ENCODE measurements at regions not wholly inside any gene's neighbourhood (a gene's known extent, or its start where the extent isn't known, plus 50 kb on each side); places are given as distances from the start of the nearest gene placed in this dataset.

- intact Hi-C loops (cut with DNase I), result no loop called here
- DNase-seq (ENCODE audit: low spot score), result no peak
Measured at GRCh38 chr4:121534187-121534586, 153.4 kb upstream of the QRFPR start.

- no peak for DNase-seq (ENCODE audit: low spot score)
Measured at GRCh38 chr4:121526509-121526908, 145.7 kb upstream of the QRFPR start.

GRCh38 chr4:121519236-121519838, 138.5 kb upstream of the QRFPR start:
- intact Hi-C loops (cut with DNase I), result no loop called here
- no peak for DNase-seq (ENCODE audit: low spot score)

More at GRCh38 chr4:121526509-121526908, 145.7 kb upstream of the QRFPR start:
- intact Hi-C loops (cut with DNase I), result no loop called here

- no peak for DNase-seq (ENCODE audit: low spot score)
- intact Hi-C loops (cut with DNase I), result no loop called here
Measured at GRCh38 chr4:121517241-121517640, 136.4 kb upstream of the QRFPR start.

GRCh38 chr4:121514443-121514842, 133.6 kb upstream of the QRFPR start:
- intact Hi-C loops (cut with DNase I), result no loop called here

GRCh38 chr4:121510341-121510874, 129.6 kb upstream of the QRFPR start:
- no peak for DNase-seq (ENCODE audit: low spot score)
- intact Hi-C loops (cut with DNase I), result no loop called here

More at GRCh38 chr4:121514443-121514842, 133.6 kb upstream of the QRFPR start:
- no peak for DNase-seq (ENCODE audit: low spot score)

GRCh38 chr4:121485190-121485804, 104.5 kb upstream of the QRFPR start:
- DNase-seq (ENCODE audit: low spot score), result no peak
- intact Hi-C loops (cut with DNase I), result loop anchor here (5.0 to 10.0 kb wide), 2 partner anchors 172 to 240 kb away; no protein-coding TSS in a partner anchor

GRCh38 chr4:121484633-121485032, 103.8 kb upstream of the QRFPR start:
- DNase-seq (ENCODE audit: low spot score), result no peak
- intact Hi-C loops (cut with DNase I), result loop anchor here (5.0 to 10.0 kb wide), 2 partner anchors 173 to 240 kb away; no protein-coding TSS in a partner anchor

GRCh38 chr4:121479808-121480207, 99.0 kb upstream of the QRFPR start:
- DNase-seq (ENCODE audit: low spot score), result no peak
- intact Hi-C loops (cut with DNase I), result loop anchor here (10.0 kb wide), 1 partner anchor 245 kb away; no protein-coding TSS in a partner anchor

GRCh38 chr4:121477480-121477879, 96.7 kb upstream of the QRFPR start:
- intact Hi-C loops (cut with DNase I), result no loop called here

GRCh38 chr4:121477079-121477478, 96.3 kb upstream of the QRFPR start:
- intact Hi-C loops (cut with DNase I), result no loop called here
- no peak for DNase-seq (ENCODE audit: low spot score)

More at GRCh38 chr4:121477480-121477879, 96.7 kb upstream of the QRFPR start:
- no peak for DNase-seq (ENCODE audit: low spot score)

GRCh38 chr4:121472937-121473721, 92.3 kb upstream of the QRFPR start:
- intact Hi-C loops (cut with DNase I), result no loop called here
- DNase-seq (ENCODE audit: low spot score), result no peak

GRCh38 chr4:121464854-121465253, 84.0 kb upstream of the QRFPR start:
- DNase-seq (ENCODE audit: low spot score), result no peak
- intact Hi-C loops (cut with DNase I), result no loop called here

- intact Hi-C loops (cut with DNase I), result loop anchor here (2.0 kb wide), 1 partner anchor 192 kb away; no protein-coding TSS in a partner anchor
- no peak for DNase-seq (ENCODE audit: low spot score)
Measured at GRCh38 chr4:121462660-121463261, 81.9 kb upstream of the QRFPR start.

GRCh38 chr4:121459026-121459425, 78.2 kb upstream of the QRFPR start:
- no peak for DNase-seq (ENCODE audit: low spot score)
- intact Hi-C loops (cut with DNase I), result no loop called here

- intact Hi-C loops (cut with DNase I), result no loop called here
- no peak for DNase-seq (ENCODE audit: low spot score)
Measured at GRCh38 chr4:121457278-121457875, 76.6 kb upstream of the QRFPR start.

- no peak for DNase-seq (ENCODE audit: low spot score)
- intact Hi-C loops (cut with DNase I), result no loop called here
Measured at GRCh38 chr4:121455285-121455684, 74.5 kb upstream of the QRFPR start.

GRCh38 chr4:121454251-121454979, 73.6 kb upstream of the QRFPR start:
- no peak for DNase-seq (ENCODE audit: low spot score)
- intact Hi-C loops (cut with DNase I), result no loop called here

GRCh38 chr4:121451310-121451709, 70.5 kb upstream of the QRFPR start:
- DNase-seq (ENCODE audit: low spot score), result no peak
- intact Hi-C loops (cut with DNase I), result no loop called here

Measured in cardiac septum (tissue), 1 donor.